D721Med (cell line): ENCODE measurements at regions not wholly inside any gene's neighbourhood (a gene's known extent, or its start where the extent isn't known, plus 50 kb on each side); places are given as distances from the start of the nearest gene placed in this dataset.

ENCODE experiments used
- DNase-seq: peaks from one replicate; pipeline ENCODE4 v3.0.0; 2011; ENCODE audit warnings: low spot score; ENCODE audit not compliant: insufficient read length
- FAIRE-seq: peaks from 2 replicates; lab custom pipeline; 2011; peaks lifted over from hg19 to GRCh38; lab: Jason Lieb, UNC
- CTCF ChIP-seq: IDR thresholded peaks from 2 replicates; pipeline ENCODE4 v1.5.1; 2012; ENCODE audit warnings: mild to moderate bottlenecking, control low read depth; ENCODE audit not compliant: insufficient read depth; ENCODE audit errors: missing control alignments

DNA sequence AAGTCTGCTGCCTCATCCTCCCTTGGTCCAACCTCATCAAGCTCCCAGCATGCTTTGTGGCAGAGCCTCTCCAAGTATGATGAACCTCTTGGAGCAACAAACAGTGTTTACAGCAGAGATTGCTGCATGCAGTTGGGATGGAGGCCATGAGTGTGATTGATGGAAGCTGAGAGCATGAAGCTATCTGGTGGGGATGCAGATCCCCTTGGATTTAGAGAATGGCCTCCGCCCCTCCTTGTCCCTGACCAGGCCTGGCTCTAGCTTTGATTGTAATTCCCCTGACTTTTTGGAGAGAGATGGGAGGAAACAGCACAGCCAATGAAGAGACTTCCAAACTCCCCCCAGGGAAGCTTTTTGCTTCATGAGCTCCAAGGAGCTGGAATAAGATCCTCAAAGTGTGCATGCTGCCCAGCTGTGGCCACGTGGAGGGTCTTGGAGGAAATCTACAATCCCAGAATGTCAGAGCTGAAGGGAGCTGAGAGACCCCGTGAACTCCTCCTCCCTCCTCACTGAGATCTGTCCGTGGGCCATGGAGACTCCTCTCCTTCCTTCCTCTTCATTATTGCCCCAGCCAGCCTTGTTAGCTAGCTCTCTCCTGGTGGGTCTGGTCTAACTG lies 165.3 kb upstream of the USP24 start:
- FAIRE-seq (no peak), DNase-seq (no peak)
- no peak for TF ChIP-seq CTCF

GRCh38 chr1:55378582-55378981 lies 163.4 kb upstream of the USP24 start:
- DNase-seq = no peak
- peak; percentile 47 for TF ChIP-seq CTCF
- no peak for FAIRE-seq

GRCh38 chr1:55376897-55377296 lies 161.7 kb upstream of the USP24 start:
- TF ChIP-seq CTCF = no peak
- DNase-seq (no peak), FAIRE-seq (no peak)

GRCh38 chr1:55375617-55376258 lies 160.6 kb upstream of the USP24 start:
- no peak for DNase-seq
- peak; percentile 84 for TF ChIP-seq CTCF
- FAIRE-seq = no peak

- no peak for FAIRE-seq
- TF ChIP-seq CTCF = no peak
- DNase-seq = no peak
Observed at GRCh38 chr1:55374801-55375616, 159.8 kb upstream of the USP24 start.

DNA sequence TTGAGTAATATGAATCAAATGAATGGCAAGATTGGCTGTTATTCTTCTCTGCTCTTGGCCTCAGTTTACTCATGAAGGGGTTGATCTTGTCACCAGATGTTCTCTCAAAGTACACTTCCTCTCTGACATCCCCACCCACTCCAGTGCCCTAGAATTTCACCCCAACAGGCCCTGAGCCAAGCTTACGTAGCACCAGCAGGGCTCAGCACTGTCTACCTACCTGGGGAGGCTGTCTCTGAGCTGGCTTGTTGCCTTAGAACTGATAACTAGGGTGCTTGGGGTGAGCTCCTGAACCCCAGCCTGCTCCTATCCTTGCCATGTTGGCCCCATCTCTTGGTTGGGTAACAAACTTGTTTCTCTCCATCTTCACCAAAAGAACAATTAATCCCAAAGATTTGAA lies 159.1 kb upstream of the USP24 start:
- no peak for FAIRE-seq
- TF ChIP-seq CTCF = no peak
- DNase-seq = no peak
